Sigmoid colon (tissue), 4 donors: ENCODE measurements at regions not wholly inside any gene's neighbourhood (a gene's known extent, or its start where the extent isn't known, plus 50 kb on each side); places are given as distances from the start of the nearest gene placed in this dataset.

Experiments
- EP300 ChIP-seq, 4 donors: sonication (generic); formaldehyde crosslinking; IDR thresholded peaks; one replicate each; pipeline ENCODE4 v1.6.1; 2017; ENCODE audit warnings: antibody characterized with exemption in 4 of 4
- POLR2A ChIP-seq, 2 donors: fragments of 450-650 bp; IDR thresholded peaks; one replicate each; pipeline ENCODE4 v1.6.1; 2016; ENCODE audit warnings: antibody characterized with exemption in 2 of 2, mild to moderate bottlenecking in 2 of 2, moderate library complexity in 2 of 2
- TF ChIP-seq, protein P1 (sequence below), 4 experiments: fragments of 450-650 bp in 3 of 4; fragments of 200-600 bp in 1 of 4; IDR thresholded peaks; one replicate each; pipeline ENCODE4 v1.5.1; 2016 to 2019; ENCODE audit warnings: antibody characterized with exemption in 4 of 4, mild to moderate bottlenecking in 3 of 4, moderate library complexity in 2 of 4

DNA sequence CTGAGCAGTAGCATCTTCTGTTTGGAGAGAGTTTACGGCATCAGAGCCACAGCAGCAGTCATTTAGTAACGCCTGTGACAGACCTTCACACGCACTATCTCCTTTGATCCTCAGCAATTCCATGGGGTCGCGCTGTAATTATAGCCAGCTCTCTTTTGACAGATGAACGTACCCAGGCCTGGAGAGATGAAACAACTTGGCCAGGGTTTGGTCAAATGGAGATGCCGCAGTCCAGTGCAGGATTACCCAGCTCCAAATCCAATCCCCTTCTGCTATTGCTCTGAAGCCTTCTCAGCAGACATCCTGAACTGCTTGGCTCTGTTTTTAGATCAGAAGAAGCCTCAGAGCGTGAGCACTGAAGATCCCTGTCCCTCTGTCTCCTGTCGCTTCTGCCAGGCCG is 83.9 kb downstream of the SOX9 start:
- TF ChIP-seq, protein P1, sequence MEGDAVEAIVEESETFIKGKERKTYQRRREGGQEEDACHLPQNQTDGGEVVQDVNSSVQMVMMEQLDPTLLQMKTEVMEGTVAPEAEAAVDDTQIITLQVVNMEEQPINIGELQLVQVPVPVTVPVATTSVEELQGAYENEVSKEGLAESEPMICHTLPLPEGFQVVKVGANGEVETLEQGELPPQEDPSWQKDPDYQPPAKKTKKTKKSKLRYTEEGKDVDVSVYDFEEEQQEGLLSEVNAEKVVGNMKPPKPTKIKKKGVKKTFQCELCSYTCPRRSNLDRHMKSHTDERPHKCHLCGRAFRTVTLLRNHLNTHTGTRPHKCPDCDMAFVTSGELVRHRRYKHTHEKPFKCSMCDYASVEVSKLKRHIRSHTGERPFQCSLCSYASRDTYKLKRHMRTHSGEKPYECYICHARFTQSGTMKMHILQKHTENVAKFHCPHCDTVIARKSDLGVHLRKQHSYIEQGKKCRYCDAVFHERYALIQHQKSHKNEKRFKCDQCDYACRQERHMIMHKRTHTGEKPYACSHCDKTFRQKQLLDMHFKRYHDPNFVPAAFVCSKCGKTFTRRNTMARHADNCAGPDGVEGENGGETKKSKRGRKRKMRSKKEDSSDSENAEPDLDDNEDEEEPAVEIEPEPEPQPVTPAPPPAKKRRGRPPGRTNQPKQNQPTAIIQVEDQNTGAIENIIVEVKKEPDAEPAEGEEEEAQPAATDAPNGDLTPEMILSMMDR (IDR thresholded peaks at IDR 0.05): no peak
- TF ChIP-seq EP300 (IDR thresholded peaks at IDR 0.05) (no peak), POLR2A (IDR thresholded peaks at IDR 0.05) (no peak)
